ENCODE measurements at regions not wholly inside any gene's neighbourhood (a gene's known extent, or its start where the extent isn't known, plus 50 kb on each side); places are given as distances from the start of the nearest gene placed in this dataset.

DNA sequence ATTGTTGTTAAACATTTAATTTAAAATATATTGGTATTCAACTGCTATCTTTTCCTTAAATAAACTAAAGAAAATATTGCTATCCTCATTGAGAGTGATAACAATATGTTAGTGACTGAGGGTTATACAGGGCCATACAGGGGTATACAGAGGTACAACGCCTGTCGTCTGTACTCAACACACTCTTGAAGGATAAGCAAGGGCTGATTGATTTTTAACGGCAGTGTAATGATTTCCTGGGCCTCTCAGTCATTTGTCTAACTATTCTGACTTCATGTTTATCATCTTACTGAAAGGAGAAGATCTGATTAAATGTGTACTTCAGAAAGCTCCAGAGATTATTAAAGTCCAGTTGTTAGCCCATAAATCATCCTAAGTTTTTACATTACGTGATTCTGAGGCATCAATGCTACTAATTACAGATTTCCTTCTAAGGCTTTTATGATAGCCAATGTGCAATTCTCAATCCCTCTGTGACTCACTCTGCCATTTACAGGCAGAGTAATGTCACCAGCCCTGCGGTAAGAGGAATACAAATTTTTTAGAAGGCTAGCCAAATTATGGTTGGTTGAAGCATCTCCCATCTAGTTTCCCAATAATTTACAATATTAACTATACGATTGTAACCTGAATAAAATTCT, 893.0 kb upstream of the CHAC2 start:
- no peak for DNase-seq (ENCODE audit: low read depth, low spot score)
- no peaks in the 10 kb centered on the region for H3K27me3 ChIP-seq (ENCODE audit: control insufficient read depth, insufficient read depth, low read length)
- ChIA-PET POLR2A (no interaction called here), CTCF (interaction anchor here (0.5 kb wide), 1 partner anchor 615 kb away, joined by 4 read pairs; no protein-coding TSS in a partner anchor)
- H3K27ac ChIP-seq (ENCODE audit: low read depth, low read length): no peak overlapping the region
- TF ChIP-seq CTCF (IDR thresholded peaks at IDR 0.05; ENCODE audit: low read depth, low read length): no peak
- no peak overlapping the region for H3K4me3 ChIP-seq (ENCODE audit: low read depth, low read length)
- H3K9me3 ChIP-seq (ENCODE audit: control insufficient read depth, insufficient read depth, low read length): no peaks in the 10 kb centered on the region

GRCh38 chr2:52862801-52863200, 904.8 kb upstream of the CHAC2 start:
- POLR2A ChIA-PET: no interaction called here
- Histone ChIP-seq H3K27ac (ENCODE audit: low read depth, low read length) (no peak overlapping the region), H3K27me3 (ENCODE audit: control insufficient read depth, insufficient read depth, low read length) (no peaks in the 10 kb centered on the region), H3K4me3 (ENCODE audit: low read depth, low read length) (no peak overlapping the region), H3K9me3 (ENCODE audit: control insufficient read depth, insufficient read depth, low read length) (no peaks in the 10 kb centered on the region)
- CTCF ChIA-PET: no interaction called here
- no peak for TF ChIP-seq CTCF (IDR thresholded peaks at IDR 0.05; ENCODE audit: low read depth, low read length)
- DNase-seq (ENCODE audit: low read depth, low spot score): no peak

DNA sequence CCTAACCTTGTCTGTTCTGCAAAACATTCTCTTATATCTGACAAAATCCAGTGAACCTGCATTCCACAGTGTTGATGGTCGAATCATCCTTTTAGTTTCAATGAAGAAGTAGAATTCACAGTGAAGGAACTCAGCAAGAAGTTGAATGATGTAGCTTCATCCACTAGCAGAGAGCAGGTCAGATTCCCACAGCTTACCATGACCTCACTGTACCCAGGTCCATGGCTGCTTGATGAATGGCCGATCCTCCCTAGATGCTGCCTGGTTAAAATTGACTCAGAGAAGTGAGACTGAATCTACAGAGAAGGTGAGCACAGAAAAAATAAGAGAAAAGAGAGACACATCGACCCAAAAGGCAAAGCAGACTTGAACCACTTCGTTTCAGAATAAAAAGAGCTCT, 906.0 kb upstream of the CHAC2 start:
- POLR2A ChIA-PET: no interaction called here
- no peak for DNase-seq (ENCODE audit: low read depth, low spot score)
- no peaks in the 10 kb centered on the region for H3K27me3 ChIP-seq (ENCODE audit: control insufficient read depth, insufficient read depth, low read length)
- CTCF ChIA-PET: no interaction called here
- no peak for TF ChIP-seq CTCF (IDR thresholded peaks at IDR 0.05; ENCODE audit: low read depth, low read length)
- no peaks in the 10 kb centered on the region for H3K9me3 ChIP-seq (ENCODE audit: control insufficient read depth, insufficient read depth, low read length)
- H3K4me3 ChIP-seq (ENCODE audit: low read depth, low read length): no peak overlapping the region
- H3K27ac ChIP-seq (ENCODE audit: low read depth, low read length): no peak overlapping the region

GRCh38 chr2:52859065-52859464, 908.5 kb upstream of the CHAC2 start:
- no peaks in the 10 kb centered on the region for H3K27me3 ChIP-seq (ENCODE audit: control insufficient read depth, insufficient read depth, low read length)
- ChIA-PET POLR2A (no interaction called here), CTCF (no interaction called here)
- no peaks in the 10 kb centered on the region for H3K9me3 ChIP-seq (ENCODE audit: control insufficient read depth, insufficient read depth, low read length)
- no peak for DNase-seq (ENCODE audit: low read depth, low spot score)
- no peak overlapping the region for H3K27ac ChIP-seq (ENCODE audit: low read depth, low read length)
- no peak overlapping the region for H3K4me3 ChIP-seq (ENCODE audit: low read depth, low read length)
- TF ChIP-seq CTCF (IDR thresholded peaks at IDR 0.05; ENCODE audit: low read depth, low read length): no peak

- Histone ChIP-seq H3K27me3 (ENCODE audit: control insufficient read depth, insufficient read depth, low read length) (no peaks in the 10 kb centered on the region), H3K27ac (ENCODE audit: low read depth, low read length) (no peak overlapping the region), H3K9me3 (ENCODE audit: control insufficient read depth, insufficient read depth, low read length) (peaks cover under 1% of the 10 kb centered on the region; the same call in 1 of the 2 replicates), H3K4me3 (ENCODE audit: low read depth, low read length) (no peak overlapping the region)
- POLR2A ChIA-PET: no interaction called here
- TF ChIP-seq CTCF (IDR thresholded peaks at IDR 0.05; ENCODE audit: low read depth, low read length): no peak
- DNase-seq (ENCODE audit: low read depth, low spot score): no peak
- CTCF ChIA-PET: no interaction called here
These were observed 909.9 kb upstream of the CHAC2 start for GRCh38 chr2:52857722-52858121.

All from AG04450 (cell line).